ENCODE measurements at regions not wholly inside any gene's neighbourhood (a gene's known extent, or its start where the extent isn't known, plus 50 kb on each side); places are given as distances from the start of the nearest gene placed in this dataset.
A peak's percentile ranks its signal among the peaks of the same experiment; 100 is the strongest.

- TF ChIP-seq ZNF30 (CRISPR knock-in tag; IDR thresholded peaks at IDR 0.05) (no peak), ZNF687 (CRISPR knock-in tag; IDR thresholded peaks at IDR 0.05) (no peak), ZNF460 (CRISPR knock-in tag; IDR thresholded peaks at IDR 0.05; ENCODE audit: borderline replicate concordance) (no peak), FOXO4 (CRISPR knock-in tag; conservative IDR thresholded peaks at IDR 0.05) (no peak), NBN (conservative IDR thresholded peaks at IDR 0.05) (no peak), PHF5A (CRISPR knock-in tag; IDR thresholded peaks at IDR 0.05; ENCODE audit: low read depth, unreplicated experiment) (no peak), YEATS2 (CRISPR knock-in tag; IDR thresholded peaks at IDR 0.05; ENCODE audit: borderline replicate concordance) (no peak), TRAFD1 (CRISPR knock-in tag; IDR thresholded peaks at IDR 0.05; ENCODE audit: borderline replicate concordance) (no peak), ZSCAN9 (CRISPR knock-in tag; IDR thresholded peaks at IDR 0.05; ENCODE audit: borderline replicate concordance) (no peak), MAFF (IDR thresholded peaks at IDR 0.05; ENCODE audit: low read depth, low read length) (no peak), RXRB (CRISPR knock-in tag; IDR thresholded peaks at IDR 0.05; ENCODE audit: borderline replicate concordance) (0 out of 2 replicates have a peak, but pooled peaks have one; percentile 7), HNRNPH1 (optimal IDR thresholded peaks at IDR 0.05; ENCODE audit: low read depth, low read length) (no peak), ZNF296 (CRISPR knock-in tag; conservative IDR thresholded peaks at IDR 0.05) (no peak), ISX (CRISPR knock-in tag; conservative IDR thresholded peaks at IDR 0.05) (no peak), HIVEP1 (CRISPR knock-in tag; IDR thresholded peaks at IDR 0.05) (no peak), FOXJ3 (CRISPR knock-in tag; IDR thresholded peaks at IDR 0.05; ENCODE audit: borderline replicate concordance) (no peak), NFE2L2 (IDR thresholded peaks at IDR 0.05; ENCODE audit: low read length) (no peak), ZNF704 (CRISPR knock-in tag; IDR thresholded peaks at IDR 0.05; ENCODE audit: borderline replicate concordance) (no peak)
Observed at GRCh38 chr6:27547157-27548075, 74.5 kb upstream of the ZNF184 start (continued).

All from HepG2 (cell line).